Smooth muscle cell (in vitro differentiated cells): ENCODE measurements at regions not wholly inside any gene's neighbourhood (a gene's known extent, or its start where the extent isn't known, plus 50 kb on each side); places are given as distances from the start of the nearest gene placed in this dataset.
"Not testable (repeated sequence)": the region's sequence is repeated elsewhere in the genome, so short reads cannot be mapped to it uniquely, and the experiment has no call there.

ENCODE experiments used
- DNase-seq: peaks from one replicate; lab custom pipeline; 2025; ENCODE audit not compliant: unreplicated experiment; lab: John Stamatoyannopoulos, UW
- H2AFZ ChIP-seq: fragments of 200-600 bp; sonication (generic); 2 replicates; pipeline ENCODE4 v1.6.0; 2016; ENCODE audit warnings: antibody characterized with exemption, low read depth, mild to moderate bottlenecking
- H3F3A ChIP-seq: fragments of 200-600 bp; sonication (generic); 2 replicates; pipeline ENCODE4 v1.6.0; 2017; ENCODE audit warnings: antibody characterized with exemption, low read depth
- H3K27ac ChIP-seq: fragments of 200-600 bp; sonication (generic); 2 replicates; pipeline ENCODE4 v1.5.1; 2016; ENCODE audit warnings: low read depth, mild to moderate bottlenecking
- H3K27me3 ChIP-seq: fragments of 200-600 bp; sonication (generic); 2 replicates; pipeline ENCODE4 v1.6.1; 2016; ENCODE audit warnings: low read depth, mild to moderate bottlenecking
- H3K36me3 ChIP-seq: fragments of 200-600 bp; sonication (generic); 2 replicates; pipeline ENCODE4 v1.5.1; 2016; ENCODE audit warnings: low read depth
- H3K4me1 ChIP-seq: fragments of 200-600 bp; sonication (generic); 2 replicates; pipeline ENCODE4 v1.5.1; 2016; ENCODE audit warnings: low read depth
- H3K4me2 ChIP-seq: fragments of 200-600 bp; sonication (generic); 2 replicates; pipeline ENCODE4 v1.6.0; 2016; ENCODE audit warnings: mild to moderate bottlenecking
- H3K4me3 ChIP-seq: fragments of 200-600 bp; sonication (generic); 2 replicates; pipeline ENCODE4 v1.5.1; 2016; ENCODE audit warnings: mild to moderate bottlenecking
- H3K79me2 ChIP-seq: fragments of 200-600 bp; sonication (generic); 2 replicates; pipeline ENCODE4 v1.6.0; 2016; ENCODE audit warnings: low read depth, mild to moderate bottlenecking
- H3K9ac ChIP-seq: fragments of 200-600 bp; sonication (generic); 2 replicates; pipeline ENCODE4 v1.6.0; 2016; ENCODE audit warnings: low read depth
- H3K9me3 ChIP-seq: fragments of 200-600 bp; sonication (generic); replicated peaks from 2 replicates; pipeline ENCODE4 v1.5.1; 2016; ENCODE audit warnings: low read depth
- H4K20me1 ChIP-seq: fragments of 200-600 bp; sonication (generic); 2 replicates; pipeline ENCODE4 v1.6.0; 2016; ENCODE audit warnings: low read depth
- WGBS: methylation state at CpG from one replicate; pipeline ENCODE4 v1.1.7; 2016; ENCODE audit warnings: low lambda C conversion rate; 5-methylcytosine and 5-hydroxymethylcytosine counted together
- TF ChIP-seq, protein P1 (sequence below): fragments of 200-600 bp; sonication (generic); IDR thresholded peaks from 2 replicates; pipeline ENCODE4 v1.5.1; 2017; ENCODE audit warnings: borderline replicate concordance, mild to moderate bottlenecking, antibody characterized with exemption; ENCODE audit not compliant: insufficient read depth, poor library complexity, severe bottlenecking

DNA sequence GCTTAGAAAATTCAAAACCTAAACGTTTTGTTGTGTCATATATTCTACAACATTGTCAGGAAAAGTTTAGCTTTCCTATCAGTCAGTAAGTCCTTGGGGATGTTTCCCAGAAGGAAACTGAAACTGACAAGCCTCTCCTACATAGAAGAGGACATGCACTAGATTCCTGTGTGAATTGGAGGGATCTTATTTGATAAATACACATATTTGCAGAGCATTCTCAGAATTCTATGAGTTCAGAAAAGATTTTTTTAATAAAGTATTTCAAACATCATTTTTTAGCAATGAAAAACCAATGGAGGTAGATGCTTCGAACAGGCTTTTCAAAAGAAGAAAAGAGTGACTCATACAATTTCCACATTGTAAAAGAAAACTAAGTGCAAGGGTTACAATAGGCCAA is 1706.7 kb downstream of the SUCLG1 start:
- H3K27ac ChIP-seq: no peak overlapping the region
- no peak overlapping the region for H3K4me3 ChIP-seq
- H3K4me2 ChIP-seq: no peak overlapping the region
- no peaks in the 10 kb centered on the region for H3F3A ChIP-seq
- H3K79me2 ChIP-seq: no peaks in the 10 kb centered on the region
- no peaks in the 10 kb centered on the region for H3K27me3 ChIP-seq
- no peaks in the 10 kb centered on the region for H3K36me3 ChIP-seq
- H3K9ac ChIP-seq: no peak overlapping the region
- no peaks in the 10 kb centered on the region for H4K20me1 ChIP-seq
- TF ChIP-seq, protein P1, sequence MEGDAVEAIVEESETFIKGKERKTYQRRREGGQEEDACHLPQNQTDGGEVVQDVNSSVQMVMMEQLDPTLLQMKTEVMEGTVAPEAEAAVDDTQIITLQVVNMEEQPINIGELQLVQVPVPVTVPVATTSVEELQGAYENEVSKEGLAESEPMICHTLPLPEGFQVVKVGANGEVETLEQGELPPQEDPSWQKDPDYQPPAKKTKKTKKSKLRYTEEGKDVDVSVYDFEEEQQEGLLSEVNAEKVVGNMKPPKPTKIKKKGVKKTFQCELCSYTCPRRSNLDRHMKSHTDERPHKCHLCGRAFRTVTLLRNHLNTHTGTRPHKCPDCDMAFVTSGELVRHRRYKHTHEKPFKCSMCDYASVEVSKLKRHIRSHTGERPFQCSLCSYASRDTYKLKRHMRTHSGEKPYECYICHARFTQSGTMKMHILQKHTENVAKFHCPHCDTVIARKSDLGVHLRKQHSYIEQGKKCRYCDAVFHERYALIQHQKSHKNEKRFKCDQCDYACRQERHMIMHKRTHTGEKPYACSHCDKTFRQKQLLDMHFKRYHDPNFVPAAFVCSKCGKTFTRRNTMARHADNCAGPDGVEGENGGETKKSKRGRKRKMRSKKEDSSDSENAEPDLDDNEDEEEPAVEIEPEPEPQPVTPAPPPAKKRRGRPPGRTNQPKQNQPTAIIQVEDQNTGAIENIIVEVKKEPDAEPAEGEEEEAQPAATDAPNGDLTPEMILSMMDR: no peak
- H3K9me3 ChIP-seq: peaks cover 16% of the 10 kb centered on the region
- H3K4me1 ChIP-seq: no peaks in the 10 kb centered on the region
- no peak overlapping the region for H2AFZ ChIP-seq
- WGBS: 75% methylated on average over 2 of the region's 2 CpGs
- no peak for DNase-seq

DNA sequence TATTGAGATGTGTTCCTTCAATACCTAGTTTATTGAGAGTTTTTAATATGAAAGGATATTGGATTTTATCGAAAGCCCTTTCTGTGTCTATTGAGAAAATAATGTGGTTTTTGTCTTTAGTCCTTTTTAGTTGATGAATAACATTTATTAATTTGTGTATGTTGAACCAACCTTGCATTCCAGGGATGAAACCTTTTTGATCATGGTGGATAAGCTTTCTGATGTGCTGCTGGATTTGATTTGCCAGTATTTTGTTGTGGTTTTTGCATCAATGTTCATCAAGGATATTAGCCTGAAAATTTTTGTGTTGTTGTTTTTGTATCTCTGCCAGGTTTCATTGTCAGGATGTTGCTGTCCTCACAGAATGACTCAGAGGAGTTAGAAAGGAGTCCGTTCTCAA is 1710.4 kb downstream of the SUCLG1 start:
- no peaks in the 10 kb centered on the region for H3F3A ChIP-seq
- no peak overlapping the region for H3K9ac ChIP-seq
- TF ChIP-seq, protein P1: no peak
- no peaks in the 10 kb centered on the region for H4K20me1 ChIP-seq
- H3K27ac ChIP-seq: no peak overlapping the region
- H3K79me2 ChIP-seq: no peaks in the 10 kb centered on the region
- peaks cover 16% of the 10 kb centered on the region for H3K9me3 ChIP-seq
- no peak overlapping the region for H3K4me2 ChIP-seq
- H3K36me3 ChIP-seq: no peaks in the 10 kb centered on the region
- DNase-seq: no peak
- WGBS: 81% methylated on average over 2 of the region's 2 CpGs
- H3K4me3 ChIP-seq: no peak overlapping the region
- no peaks in the 10 kb centered on the region for H3K27me3 ChIP-seq
- no peaks in the 10 kb centered on the region for H3K4me1 ChIP-seq
- H2AFZ ChIP-seq: no peak overlapping the region

DNA sequence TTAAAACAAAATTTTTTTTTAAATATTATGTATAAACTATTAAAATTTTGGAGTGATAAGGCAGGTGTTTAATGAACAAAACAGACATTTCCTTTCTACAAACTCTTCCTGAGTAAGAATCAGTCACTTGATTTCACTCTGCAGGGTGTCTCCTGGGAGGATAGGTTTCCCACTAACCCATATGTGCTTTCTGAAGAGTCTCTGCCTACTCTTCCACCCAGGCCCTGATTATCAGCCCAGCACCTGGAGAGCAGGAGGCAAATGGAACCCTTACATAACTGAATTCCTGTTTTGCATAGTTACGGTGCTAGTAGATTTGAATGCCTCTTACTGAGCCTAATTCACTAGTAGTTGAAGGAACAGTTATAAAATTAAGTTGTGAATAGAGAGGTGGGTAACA is 1718.6 kb downstream of the SUCLG1 start:
- WGBS: 92% methylated on average over 1 of the region's 1 CpG
- TF ChIP-seq, protein P1: no peak
- H3F3A ChIP-seq: no peaks in the 10 kb centered on the region
- H3K27me3 ChIP-seq: no peaks in the 10 kb centered on the region
- H4K20me1 ChIP-seq: no peaks in the 10 kb centered on the region
- no peaks in the 10 kb centered on the region for H3K79me2 ChIP-seq
- no peaks in the 10 kb centered on the region for H3K4me1 ChIP-seq
- no peaks in the 10 kb centered on the region for H3K36me3 ChIP-seq
- no peak for DNase-seq
- no peak overlapping the region for H3K9ac ChIP-seq
- no peak overlapping the region for H2AFZ ChIP-seq
- H3K9me3 ChIP-seq: no peaks in the 10 kb centered on the region
- no peak overlapping the region for H3K27ac ChIP-seq
- no peak overlapping the region for H3K4me2 ChIP-seq
- no peak overlapping the region for H3K4me3 ChIP-seq

DNA sequence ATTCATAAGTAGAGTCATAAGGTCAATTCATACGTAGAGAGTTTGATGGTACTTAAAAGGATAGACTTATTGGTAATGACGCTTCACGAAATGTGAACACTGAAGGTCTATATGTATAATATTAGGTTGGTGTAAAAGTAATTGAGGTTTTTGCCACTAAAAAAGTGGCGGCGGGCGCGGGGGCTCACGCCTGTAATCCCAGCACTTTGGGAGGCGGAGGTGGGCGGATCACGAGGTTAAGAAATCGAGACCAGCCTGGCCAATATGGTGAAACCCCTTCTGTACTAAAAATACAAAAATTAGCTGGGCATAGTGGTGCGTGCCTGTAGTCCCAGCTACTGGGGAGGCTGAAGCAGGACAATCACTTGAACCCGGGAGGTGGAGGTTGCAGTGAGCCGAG is 1721.1 kb downstream of the SUCLG1 start:
- not testable (repeated sequence) for H3K4me2 ChIP-seq, H3K9ac ChIP-seq, H3F3A ChIP-seq, H3K27me3 ChIP-seq, DNase-seq, H2AFZ ChIP-seq, H3K4me1 ChIP-seq, H3K79me2 ChIP-seq, H4K20me1 ChIP-seq, H3K9me3 ChIP-seq, H3K36me3 ChIP-seq, H3K4me3 ChIP-seq, H3K27ac ChIP-seq
- WGBS: 97% methylated on average over 15 of the region's 15 CpGs
